Testis (tissue), 2 donors: ENCODE measurements at regions not wholly inside any gene's neighbourhood (a gene's known extent, or its start where the extent isn't known, plus 50 kb on each side); places are given as distances from the start of the nearest gene placed in this dataset.

Experiments used
- CTCF ChIP-seq, 3 experiments: fragments of 450-650 bp in 2 of 3; fragments of 200-600 bp in 1 of 3; sonication (generic) in 1 of 3; IDR thresholded peaks; one replicate each; pipeline ENCODE4 v1.5.1; 2016 to 2019; ENCODE audit warnings: antibody characterized with exemption in 3 of 3, mild to moderate bottlenecking in 2 of 3, moderate library complexity in 1 of 3
- POLR2A ChIP-seq: fragments of 450-650 bp; IDR thresholded peaks from one replicate; pipeline ENCODE4 v1.6.1; 2017; ENCODE audit warnings: antibody characterized with exemption, mild to moderate bottlenecking, moderate library complexity

GRCh38 chr13:33520468-33520839 lies 234.9 kb upstream of the STARD13 start:
- TF ChIP-seq POLR2A: no peak
- no peak for TF ChIP-seq CTCF (IDR thresholded peaks at IDR 0.05)
